ENCODE measurements at regions not wholly inside any gene's neighbourhood (a gene's known extent, or its start where the extent isn't known, plus 50 kb on each side); places are given as distances from the start of the nearest gene placed in this dataset.
"Not testable (repeated sequence)": the region's sequence is repeated elsewhere in the genome, so short reads cannot be mapped to it uniquely, and the experiment has no call there.

- DNase-seq: peak; percentile 30
Observed at GRCh38 chr17:33520426-33521330, 227.6 kb upstream of the ASIC2 start.

DNA sequence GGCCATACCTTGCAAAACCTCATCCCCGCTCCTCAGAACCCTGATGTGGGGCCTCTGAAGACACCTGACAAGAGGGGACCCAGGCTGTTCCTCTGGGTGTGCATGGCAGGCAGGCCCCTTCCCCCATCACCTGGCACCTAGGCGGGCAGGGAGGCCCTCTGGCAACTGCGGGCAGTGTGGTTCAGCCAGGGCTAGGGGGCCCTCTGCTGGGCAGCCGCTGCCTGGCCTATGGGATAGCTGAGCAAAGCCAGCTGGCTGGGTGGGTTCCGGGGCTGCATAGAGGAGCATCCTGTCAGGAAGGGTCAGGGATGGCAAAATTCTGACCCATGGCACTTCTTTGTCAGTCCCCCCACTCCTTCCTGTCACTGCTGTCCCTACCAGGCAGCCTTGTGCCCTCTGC lies 228.7 kb upstream of the ASIC2 start:
- DNase-seq: peak; percentile 11

DNA sequence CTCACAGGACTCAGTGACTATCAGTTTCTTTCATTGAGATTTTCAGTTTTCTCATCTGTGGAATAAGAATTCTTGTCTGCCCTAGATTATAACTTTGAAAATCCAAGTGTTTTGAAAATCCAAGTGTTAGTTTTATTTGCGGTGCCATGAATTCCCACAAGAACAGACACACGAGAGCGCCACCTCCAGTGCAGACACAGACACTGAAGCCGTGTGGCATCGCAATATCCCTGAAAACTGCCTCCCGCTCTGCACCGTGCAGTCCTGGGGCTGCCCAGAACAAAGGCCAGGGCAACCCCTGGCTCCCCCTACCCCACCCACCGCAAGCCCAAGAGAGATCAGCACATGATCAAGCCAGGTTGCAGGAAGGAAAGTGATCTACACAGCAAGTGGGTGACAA lies 229.5 kb upstream of the ASIC2 start:
- no peak for DNase-seq

DNA sequence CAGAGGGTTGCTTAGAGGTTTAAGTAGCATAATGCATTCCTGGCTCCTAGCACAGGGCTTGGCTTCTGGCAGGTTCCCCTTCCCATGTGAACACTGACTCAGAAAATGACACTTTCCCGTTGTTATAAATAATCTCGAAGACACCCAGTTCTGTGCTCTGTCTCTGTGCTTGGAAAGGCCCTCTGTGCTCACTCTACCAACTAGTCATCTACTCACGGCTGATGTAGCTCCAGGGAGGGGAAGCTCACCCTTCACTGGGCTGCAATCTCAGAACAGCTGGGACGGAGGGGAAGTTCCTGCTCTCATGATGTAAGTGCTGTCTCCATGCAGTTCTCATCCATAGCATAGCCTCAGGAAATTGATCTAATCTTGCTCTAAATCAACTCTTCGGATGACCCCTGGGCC lies 230.5 kb upstream of the ASIC2 start:
- DNase-seq: no peak

- no peak for DNase-seq
Observed at GRCh38 chr17:33525186-33525585, 232.1 kb upstream of the ASIC2 start.

- DNase-seq: no peak
Observed at GRCh38 chr17:33526717-33527116, 233.6 kb upstream of the ASIC2 start.

DNA sequence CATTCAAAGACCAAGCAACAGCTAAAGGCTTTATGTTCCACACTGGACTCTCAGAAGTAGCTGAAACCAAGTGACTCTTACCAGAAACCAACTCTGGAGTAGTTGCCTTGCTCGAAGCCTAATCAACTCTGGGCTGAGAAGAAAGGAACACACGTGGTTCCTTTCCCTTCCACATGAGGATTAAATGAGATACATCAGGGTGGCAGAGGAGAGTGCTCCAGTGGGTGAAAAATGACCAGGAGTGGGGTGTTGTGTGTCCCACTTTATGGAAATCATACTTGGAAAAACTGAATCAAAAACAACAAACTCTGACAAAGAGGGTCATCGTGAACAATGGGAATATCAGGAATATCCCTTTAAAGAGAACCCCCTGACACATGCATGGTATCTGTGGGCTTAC lies 234.2 kb upstream of the ASIC2 start:
- DNase-seq: no peak

GRCh38 chr17:33528846-33529245 lies 235.8 kb upstream of the ASIC2 start:
- no peak for DNase-seq

- no peak for DNase-seq
Observed at GRCh38 chr17:33529816-33530215, 236.7 kb upstream of the ASIC2 start.

GRCh38 chr17:33531311-33531710 lies 238.2 kb upstream of the ASIC2 start:
- DNase-seq: no peak

DNA sequence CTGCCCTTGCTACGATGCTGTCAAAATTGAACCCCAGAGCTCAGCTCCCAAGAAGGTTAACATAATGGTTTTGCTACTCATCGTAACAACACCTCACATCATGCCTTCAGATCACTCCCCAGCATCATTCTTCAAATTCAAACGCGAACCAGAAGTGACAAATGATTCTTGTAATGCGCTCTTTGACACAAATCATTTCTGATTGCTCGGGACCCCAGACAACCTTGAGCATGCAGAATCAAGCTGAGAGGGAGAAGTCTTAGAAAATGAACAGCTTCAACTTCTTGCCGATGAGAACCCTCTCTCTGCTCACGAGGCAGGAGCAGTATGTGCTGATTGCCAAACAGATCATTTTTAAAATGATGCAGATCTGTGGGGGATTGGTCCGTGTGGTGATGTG lies 241.0 kb upstream of the ASIC2 start:
- no peak for DNase-seq

DNA sequence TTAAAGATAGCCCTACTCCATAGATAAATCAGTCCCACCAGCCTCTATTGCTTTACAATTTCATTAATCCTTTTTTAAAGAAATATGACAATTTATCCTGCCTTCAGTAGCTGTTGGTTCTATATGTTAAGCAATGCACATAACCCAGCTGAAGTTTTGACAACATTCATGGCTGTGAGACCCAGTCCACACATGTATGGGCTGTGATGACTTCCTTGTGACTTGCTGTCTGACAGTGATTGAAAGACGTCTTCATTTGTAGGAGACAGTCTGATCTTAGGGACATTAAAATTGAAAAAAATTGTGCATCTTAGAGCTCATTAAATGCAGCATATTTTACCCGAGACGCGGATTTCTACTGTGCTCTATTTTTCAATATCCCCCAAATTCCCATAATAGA lies 252.0 kb upstream of the ASIC2 start:
- no peak for DNase-seq

GRCh38 chr17:33550261-33550660 lies 257.2 kb upstream of the ASIC2 start:
- no peak for DNase-seq

GRCh38 chr17:33551075-33551474 lies 258.0 kb upstream of the ASIC2 start:
- DNase-seq: no peak

- no peak for DNase-seq
Observed at GRCh38 chr17:33551911-33552310, 258.8 kb upstream of the ASIC2 start.

DNA sequence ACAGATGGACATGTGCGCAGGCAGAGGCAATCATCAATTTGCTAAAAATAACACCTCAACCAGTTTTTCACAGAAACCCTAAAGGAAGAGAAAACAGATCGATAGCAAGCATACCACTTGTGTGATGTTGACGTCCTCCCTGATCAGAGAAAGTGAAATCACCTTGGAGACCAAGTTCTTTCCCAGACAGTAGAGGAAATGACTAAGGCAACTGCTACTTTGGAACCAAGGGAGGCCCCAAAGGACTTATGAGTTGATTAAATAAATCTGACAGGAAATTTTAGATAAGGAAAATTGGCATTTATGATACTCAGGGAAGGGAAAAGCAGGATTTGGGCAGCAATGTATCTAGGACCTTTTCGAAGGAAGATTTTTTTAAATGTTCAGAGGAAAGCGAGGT lies 267.1 kb upstream of the ASIC2 start:
- no peak for DNase-seq

GRCh38 chr17:33560871-33561270 lies 267.8 kb upstream of the ASIC2 start:
- no peak for DNase-seq

DNA sequence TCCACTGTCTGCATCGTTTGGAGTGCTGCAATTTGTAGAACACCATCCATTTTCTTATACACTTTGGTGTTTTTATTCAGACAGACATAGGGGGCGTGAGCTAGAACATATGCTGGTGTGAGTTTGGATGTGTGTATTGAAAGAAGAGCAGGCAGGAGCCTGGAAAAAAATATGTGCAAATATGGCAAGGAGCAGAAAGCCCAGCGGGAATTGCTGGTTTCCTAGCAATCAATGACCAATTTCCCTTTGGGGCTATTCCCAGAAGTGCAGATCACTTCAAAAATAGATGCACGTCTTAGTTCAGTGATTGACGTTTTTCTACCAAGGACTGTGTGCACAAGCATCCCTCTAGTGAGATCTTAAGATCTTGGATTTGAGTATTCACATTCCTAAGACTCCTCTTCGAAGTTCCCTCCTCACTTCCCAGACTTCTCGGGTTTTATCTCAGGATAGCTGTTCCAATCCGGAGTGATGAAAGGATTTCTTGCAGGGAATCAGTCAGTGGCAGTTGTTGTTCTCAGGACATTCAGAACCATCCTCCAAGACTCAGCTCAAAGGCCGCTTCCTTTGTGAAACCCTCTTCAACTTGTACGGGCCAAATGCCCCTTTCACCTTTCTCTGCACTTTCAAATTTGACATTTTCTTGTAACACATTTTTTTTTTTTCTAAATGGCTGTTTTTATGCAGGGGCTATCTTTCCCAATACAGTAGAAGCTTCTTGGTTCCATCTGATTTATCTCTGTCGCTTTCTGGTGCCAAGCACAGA lies 268.7 kb upstream of the ASIC2 start:
- DNase-seq: no peak

- no peak for DNase-seq
Observed at GRCh38 chr17:33562792-33563191, 269.7 kb upstream of the ASIC2 start.

- no peak for DNase-seq
Observed at GRCh38 chr17:33564146-33564545, 271.1 kb upstream of the ASIC2 start.

- DNase-seq: no peak
Observed at GRCh38 chr17:33567223-33567622, 274.1 kb upstream of the ASIC2 start.

GRCh38 chr17:33572615-33573014 lies 279.5 kb upstream of the ASIC2 start:
- no peak for DNase-seq

DNA sequence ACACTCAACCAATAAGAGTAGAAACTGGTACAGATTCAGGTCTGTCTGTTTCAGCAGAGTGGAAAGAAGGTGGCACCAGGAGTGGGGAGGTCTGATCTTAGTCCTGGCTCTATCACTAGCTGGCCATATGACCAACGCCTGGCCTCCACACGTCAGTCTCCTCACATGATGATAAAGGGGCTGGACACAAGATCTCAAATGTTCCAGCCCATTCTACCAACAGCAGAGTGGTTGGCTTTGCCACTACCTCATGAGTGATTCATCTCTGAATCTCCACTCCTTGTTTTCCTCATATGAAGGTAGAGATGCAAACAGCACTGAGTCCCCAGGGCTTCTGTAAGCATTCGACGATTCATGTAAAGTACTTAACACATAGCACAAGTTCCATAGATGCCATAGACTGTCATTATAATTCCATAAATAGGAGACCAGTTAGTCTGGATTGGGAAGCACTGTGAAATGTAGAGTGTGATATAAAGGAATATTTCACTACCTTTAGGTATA lies 281.9 kb upstream of the ASIC2 start:
- DNase-seq: no peak

GRCh38 chr17:33579740-33580139 lies 286.6 kb upstream of the ASIC2 start:
- not testable (repeated sequence) for DNase-seq

Data from kidney glomerular epithelial cell (primary cell).